HG02981 (cell line): ENCODE measurements at regions not wholly inside any gene's neighbourhood (a gene's known extent, or its start where the extent isn't known, plus 50 kb on each side); places are given as distances from the start of the nearest gene placed in this dataset.
A peak's percentile ranks its signal among the peaks of the same experiment; 100 is the strongest.

Experiments
- ATAC-seq: cut with Tn5 transposase; IDR thresholded peaks from one replicate; pipeline ENCODE4 v1.9.1; 2021; ENCODE audit warnings: mild to moderate bottlenecking, moderate library complexity; ENCODE audit not compliant: unreplicated experiment

DNA sequence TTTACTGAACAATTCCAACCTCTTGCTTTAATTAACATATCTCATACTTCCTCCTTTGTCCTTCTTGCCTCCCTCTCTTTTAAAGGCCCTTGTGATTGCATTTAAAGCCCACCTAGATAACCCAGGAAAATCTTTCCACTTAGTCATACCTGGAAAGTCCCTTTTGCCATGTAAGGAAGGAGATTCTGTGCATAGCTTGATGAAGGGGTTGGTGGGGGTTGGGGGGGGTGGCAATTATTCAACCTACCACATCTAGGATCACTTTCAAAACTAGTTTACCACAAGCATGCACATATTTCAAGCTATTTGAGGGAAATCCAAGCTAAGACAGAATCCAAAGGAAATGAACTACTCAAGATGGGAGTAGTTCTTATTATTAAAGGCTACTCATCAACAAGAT is 249.1 kb upstream of the PTBP2 start:
- no peak for ATAC-seq

DNA sequence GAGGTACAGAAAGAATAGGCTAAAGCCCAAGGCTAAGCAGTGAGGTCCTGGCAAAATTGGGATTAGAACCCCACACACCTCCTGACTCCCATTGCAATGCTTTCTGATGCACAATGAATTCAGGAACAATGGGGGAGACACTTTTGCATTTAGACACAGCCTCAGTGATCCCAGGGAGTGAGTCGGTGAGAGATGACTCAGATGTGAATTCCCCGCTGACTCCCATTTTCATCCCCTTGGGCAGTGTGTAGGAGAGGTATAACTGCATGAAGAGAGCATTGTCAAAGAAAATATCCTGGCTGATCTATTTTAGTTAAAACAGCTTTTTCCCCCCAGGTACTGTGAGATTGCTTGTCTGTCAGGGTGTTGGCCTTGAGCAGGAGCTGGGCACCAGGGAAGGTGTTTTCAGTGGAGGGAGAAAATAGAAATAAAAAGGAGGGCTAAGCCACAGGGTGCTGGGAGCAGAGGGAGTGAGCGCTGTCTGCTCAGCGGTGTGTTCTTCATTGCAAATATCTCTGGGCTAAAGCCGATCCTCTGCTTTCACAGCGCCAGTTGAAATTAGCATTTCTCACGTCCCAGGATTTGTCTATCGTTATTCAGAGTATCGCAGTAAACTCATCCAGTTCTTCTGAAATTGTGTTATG is 247.7 kb upstream of the PTBP2 start:
- ATAC-seq, result no peak

GRCh38 chr1:96474985-96475743 is 246.4 kb upstream of the PTBP2 start:
- no peak for ATAC-seq

DNA sequence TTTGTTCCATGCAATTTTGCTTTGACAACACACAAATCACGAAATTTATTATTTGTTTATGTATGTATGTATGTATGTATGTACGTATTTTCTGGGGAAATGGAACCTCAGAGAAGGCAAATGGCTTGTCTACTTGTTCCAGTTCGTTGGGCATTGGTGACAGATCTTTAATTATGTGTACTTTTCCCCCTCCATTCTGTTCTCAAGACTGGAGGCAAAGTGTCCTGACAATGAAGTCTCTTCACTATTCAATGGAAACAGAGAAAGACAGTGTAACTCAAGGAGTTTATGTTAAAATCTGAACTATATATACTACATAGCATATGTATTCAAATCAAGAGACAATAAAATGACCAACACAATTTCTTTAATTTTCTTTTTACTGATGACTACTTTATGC is 245.7 kb upstream of the PTBP2 start:
- ATAC-seq, result no peak

DNA sequence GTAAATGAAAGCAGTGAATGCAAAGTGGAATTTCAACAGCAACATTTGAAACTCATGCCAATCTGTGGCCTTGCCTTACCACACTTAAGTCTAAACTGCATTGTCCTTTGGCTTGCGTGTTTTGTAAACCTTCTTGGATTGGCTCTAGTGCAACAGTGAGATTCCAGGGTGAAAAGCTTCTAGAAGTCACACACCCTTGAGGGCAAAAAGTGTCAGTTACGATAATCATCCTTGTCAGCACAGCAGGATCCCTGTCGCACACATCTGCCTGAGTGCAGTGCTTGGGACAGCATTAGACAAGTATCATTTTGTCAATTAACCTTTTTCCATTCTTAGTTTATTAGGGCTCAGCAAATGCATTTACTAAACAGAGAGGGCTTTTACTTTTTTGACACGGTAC is 243.4 kb upstream of the PTBP2 start:
- no peak for ATAC-seq

GRCh38 chr1:96481409-96481808 is 240.2 kb upstream of the PTBP2 start:
- ATAC-seq, result peak; percentile 67

GRCh38 chr1:96482616-96483015 is 239.0 kb upstream of the PTBP2 start:
- ATAC-seq, result no peak

DNA sequence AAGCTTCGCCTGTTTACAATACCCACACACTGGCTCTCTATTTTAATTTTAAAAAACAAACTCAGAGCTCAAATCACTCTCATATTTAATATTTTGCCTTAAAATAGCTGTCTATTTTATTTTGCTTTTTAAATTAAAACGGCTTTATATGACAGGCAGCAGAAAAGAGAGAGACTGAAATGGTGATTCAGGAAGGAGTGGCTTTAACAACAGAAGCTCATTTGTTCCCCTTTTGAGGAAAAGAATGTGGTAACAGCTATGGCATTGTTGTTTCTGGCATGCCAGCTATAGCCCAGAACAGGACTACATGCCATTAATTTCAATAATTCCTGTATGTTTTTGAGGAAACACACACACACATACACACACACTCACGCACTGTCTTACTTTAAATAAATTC is 234.2 kb upstream of the PTBP2 start:
- no peak for ATAC-seq

- no peak for ATAC-seq
Measured at GRCh38 chr1:96487971-96488370, 233.6 kb upstream of the PTBP2 start.

- ATAC-seq, result peak; percentile 57
Measured at GRCh38 chr1:96488777-96489176, 232.8 kb upstream of the PTBP2 start.

GRCh38 chr1:96492236-96492635 is 229.3 kb upstream of the PTBP2 start:
- no peak for ATAC-seq

DNA sequence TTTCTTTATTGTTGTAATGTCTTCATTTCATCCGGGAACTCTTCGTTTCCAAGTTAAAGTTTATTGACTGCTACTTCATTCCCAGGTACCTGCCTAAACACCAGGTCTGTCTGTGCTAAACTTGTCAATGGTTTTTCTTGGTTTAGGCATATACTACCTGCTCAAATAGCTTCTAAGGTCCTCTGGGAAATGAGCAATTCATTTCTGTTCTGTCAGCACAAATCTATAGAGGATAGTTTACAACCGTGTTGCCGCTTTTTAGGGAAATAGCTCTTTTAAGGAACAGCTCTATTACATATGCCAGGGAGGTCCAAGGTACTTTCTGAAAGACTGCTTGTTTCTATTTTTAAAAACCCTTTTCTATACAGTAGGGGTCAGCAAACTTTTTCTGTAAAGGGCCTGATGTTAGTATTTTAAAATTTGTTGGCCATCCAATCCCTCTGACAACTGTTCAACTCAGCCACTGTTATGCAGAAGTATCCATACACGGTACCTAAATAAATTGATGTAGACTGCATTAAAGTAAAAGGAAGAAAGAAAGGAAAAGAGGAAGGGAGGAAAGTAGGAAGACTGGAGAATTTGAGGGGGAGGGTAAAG is 222.7 kb upstream of the PTBP2 start:
- ATAC-seq, result no peak

DNA sequence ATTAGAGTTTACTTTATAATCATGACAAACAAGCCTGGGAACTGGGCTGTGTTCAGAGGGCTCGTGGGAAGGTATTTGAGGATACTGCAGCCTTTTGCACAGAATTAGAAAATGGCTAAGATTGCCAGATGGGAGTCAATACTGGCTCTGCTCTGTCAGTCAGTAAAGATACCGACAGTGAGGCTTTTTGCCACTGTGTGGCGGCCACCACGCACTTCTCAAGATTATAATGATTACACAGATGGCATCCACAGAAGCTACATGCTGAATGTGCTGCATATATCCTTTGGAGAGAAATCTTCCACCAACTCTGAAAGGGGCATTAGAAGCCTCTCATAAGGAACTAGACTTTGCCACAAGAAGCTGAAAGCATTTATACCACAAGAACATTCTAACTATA is 213.4 kb upstream of the PTBP2 start:
- ATAC-seq, result no peak

DNA sequence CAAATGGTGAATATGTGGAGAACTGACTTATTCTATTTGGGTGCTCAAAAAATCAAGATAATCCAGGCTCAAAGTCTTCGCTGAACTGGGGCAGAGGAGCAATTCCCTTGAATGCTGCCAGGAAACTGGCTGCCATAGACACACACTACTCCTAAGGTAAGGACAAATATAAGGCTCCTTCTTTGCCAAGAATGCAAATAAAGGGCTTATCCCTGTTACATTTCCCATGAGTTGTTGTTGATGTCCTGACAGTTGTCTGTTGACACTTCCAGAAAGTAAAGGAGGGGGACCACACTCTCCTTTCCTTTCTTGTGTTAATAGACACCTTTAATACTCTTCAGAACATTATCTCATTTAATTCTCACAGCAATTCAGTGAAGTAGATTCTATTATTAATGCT is 212.2 kb upstream of the PTBP2 start:
- no peak for ATAC-seq

DNA sequence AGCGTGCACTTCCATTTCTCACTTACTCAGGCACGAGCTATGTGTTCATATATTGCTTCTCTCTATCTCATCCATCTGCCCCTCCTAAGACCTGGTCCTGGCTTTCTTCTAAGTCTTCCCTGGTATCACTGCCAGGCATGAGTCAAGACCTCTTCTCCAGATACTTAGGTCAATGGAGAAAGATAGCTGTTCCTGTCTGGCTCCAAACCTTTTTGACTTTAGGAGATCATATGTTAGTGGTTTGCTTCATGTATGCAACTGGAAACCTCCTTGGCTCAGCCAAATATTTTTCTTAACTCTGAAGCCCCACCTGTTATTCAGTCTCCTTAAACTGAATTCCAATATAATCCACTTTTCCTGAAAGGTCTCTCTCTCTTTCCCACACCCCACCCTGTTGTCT is 211.6 kb upstream of the PTBP2 start:
- no peak for ATAC-seq

DNA sequence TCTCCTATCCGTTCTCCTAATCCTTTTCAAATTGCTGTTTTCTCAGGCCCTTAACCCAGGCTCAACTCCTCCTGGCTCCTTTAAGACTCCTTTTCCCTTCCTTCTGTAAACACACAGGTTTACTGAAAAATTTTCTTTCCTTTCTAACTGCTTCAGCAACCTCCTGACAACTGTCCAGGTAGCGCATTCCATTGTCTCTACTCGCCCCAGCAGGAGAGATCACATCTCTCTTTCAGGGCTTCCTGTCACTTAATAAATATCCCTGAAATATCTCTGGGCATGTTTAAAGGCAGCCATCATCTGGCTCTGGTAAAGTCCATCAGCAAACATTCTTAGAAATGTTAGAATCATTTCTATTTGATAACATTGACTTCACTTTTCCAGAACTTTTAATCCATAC is 211.2 kb upstream of the PTBP2 start:
- ATAC-seq, result no peak

DNA sequence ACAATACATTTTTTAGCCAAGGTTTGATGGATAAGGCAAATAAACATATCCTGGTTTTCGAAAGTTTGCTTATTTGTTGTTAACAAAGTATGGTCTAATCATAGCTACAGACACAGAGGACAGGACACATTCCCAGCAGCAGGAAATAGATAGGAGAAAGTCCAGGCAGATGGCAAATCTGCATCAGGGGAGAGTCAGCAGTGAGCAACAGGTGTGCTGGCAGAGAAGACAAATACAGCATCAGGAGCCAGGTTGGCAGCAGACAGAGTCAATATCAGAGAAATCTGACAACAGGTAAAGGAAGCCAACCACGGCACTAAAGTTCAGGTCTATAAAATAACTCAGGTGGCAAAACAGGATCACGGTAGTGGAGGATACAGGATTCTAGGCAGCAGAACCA is 210.7 kb upstream of the PTBP2 start:
- ATAC-seq, result no peak

DNA sequence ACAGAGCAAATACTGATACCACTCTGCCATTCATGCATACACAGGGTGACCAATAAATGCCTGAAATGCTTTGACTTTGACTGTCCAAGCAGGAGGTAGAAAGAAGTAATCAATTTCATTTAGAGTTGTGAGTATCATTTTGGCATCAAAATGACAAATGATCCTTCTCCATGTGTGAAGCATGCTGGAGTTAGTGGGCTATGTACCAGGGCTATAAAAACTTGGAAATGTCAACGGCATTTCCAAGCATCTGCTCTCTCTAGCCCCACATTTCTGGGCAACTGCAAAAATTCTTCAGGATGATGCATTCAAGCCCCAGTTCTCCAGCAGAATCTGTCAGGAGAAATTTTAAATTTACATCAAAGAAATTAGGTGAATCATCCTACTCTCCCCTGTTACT is 208.4 kb upstream of the PTBP2 start:
- no peak for ATAC-seq

- peak; percentile 97 for ATAC-seq
Measured at GRCh38 chr1:96515430-96515829, 206.2 kb upstream of the PTBP2 start.

- ATAC-seq, result peak; percentile 52
Measured at GRCh38 chr1:96515925-96516324, 205.7 kb upstream of the PTBP2 start.

DNA sequence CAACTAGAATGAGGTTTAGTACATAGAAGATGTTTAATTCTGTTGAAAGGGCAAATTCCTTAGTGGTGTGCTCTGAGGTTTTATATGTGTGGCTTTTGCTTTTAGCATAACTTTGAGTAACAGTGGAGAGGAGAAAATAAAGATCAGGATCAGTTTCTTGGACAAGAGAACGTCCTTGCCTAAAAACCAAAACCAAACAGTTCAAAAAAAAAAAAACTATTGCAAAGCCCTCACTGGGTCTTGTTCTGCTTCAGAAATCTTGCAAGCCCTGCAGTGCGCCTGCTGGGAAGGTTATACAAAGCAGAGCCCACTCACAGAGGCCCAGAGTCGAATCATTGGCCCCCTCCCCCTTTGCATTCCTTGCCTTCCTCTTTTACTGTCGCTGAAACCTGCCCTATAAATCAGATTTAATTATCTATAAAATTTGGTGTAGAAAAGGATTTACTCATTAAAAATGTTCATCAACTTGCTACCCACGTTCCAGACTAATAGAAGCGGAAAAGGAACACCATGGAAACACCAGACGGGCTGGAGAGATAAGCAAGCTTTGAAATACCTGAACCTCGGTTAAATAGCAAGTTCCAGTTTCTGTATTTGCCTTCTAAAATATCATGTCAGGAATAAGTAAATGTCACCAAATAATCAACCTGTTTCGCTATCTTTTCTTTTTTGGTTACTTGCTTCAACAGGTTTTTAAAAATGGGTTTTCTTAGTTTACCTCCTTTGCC is 201.6 kb upstream of the PTBP2 start:
- ATAC-seq, result no peak

- no peak for ATAC-seq
Measured at GRCh38 chr1:96520579-96520947, 201.0 kb upstream of the PTBP2 start.
